Heart right ventricle (tissue), 16 donors: ENCODE measurements at regions not wholly inside any gene's neighbourhood (a gene's known extent, or its start where the extent isn't known, plus 50 kb on each side); places are given as distances from the start of the nearest gene placed in this dataset.
"Not testable (repeated sequence)": the region's sequence is repeated elsewhere in the genome, so short reads cannot be mapped to it uniquely, and the experiment has no call there.

ENCODE experiments used
- ATAC-seq, 8 donors: fragments of 200-7000 bp; cut with Tn5 transposase; one replicate each; pipeline ENCODE4 v1.9.1; 2020; ENCODE audit warnings: mild to moderate bottlenecking in 8 of 8, moderate library complexity in 8 of 8, moderate number of reproducible peaks in 1 of 8
- DNase-seq, 2 donors: peaks; one replicate each; pipeline ENCODE4 v3.0.0-alpha.2; 2020
- H3K27ac ChIP-seq, 10 donors: fragments of 200-600 bp; sonication (generic) in 2 of 10; one replicate each; pipeline versions ENCODE4 v1.5.0 to v1.8.0; 2020 to 2022; ENCODE audit warnings: mild to moderate bottlenecking in 3 of 10
- H3K27me3 ChIP-seq, 7 donors: fragments of 200-600 bp; one replicate each; pipeline ENCODE4 v1.8.0; 2021 to 2022; ENCODE audit warnings: mild to moderate bottlenecking in 2 of 7
- H3K36me3 ChIP-seq, 9 donors: fragments of 200-600 bp; sonication (generic) in 1 of 9; one replicate each; pipeline versions ENCODE4 v1.5.0 to v1.8.0; 2020 to 2022; ENCODE audit warnings: mild to moderate bottlenecking in 2 of 9
- H3K4me1 ChIP-seq, 9 donors: fragments of 200-600 bp; sonication (generic) in 1 of 9; one replicate each; pipeline versions ENCODE4 v1.5.0 to v1.8.0; 2020 to 2022; ENCODE audit warnings: mild to moderate bottlenecking in 4 of 9
- H3K4me3 ChIP-seq, 10 donors: fragments of 200-600 bp; sonication (generic) in 2 of 10; one replicate each; pipeline versions ENCODE4 v1.5.0 to v1.8.0; 2020 to 2022; ENCODE audit warnings: mild to moderate bottlenecking in 7 of 10, moderate library complexity in 2 of 10
- H3K9me3 ChIP-seq, 11 donors: fragments of 200-600 bp in 10 of 11; sonication (generic) in 2 of 11; one replicate each; pipeline versions ENCODE4 v1.5.0 to v1.8.0; 2013 to 2022; ENCODE audit warnings: mild to moderate bottlenecking in 2 of 11, control low read depth in 1 of 11, moderate library complexity in 1 of 11
- CTCF ChIP-seq, 9 donors: fragments of 200-600 bp; sonication (generic) in 2 of 9; IDR thresholded peaks; one replicate each; pipeline versions ENCODE4 v1.5.0 to v1.8.0; 2021 to 2022; ENCODE audit warnings: antibody characterized with exemption in 9 of 9, mild to moderate bottlenecking in 5 of 9, moderate library complexity in 1 of 9
- WGBS, 2 donors: extraction: QIAGEN DNeasy Blood & Tissue Kit; methylation state at CpG; one replicate each; pipeline ENCODE4 v1.1.7; 2013; ENCODE audit warnings: inconsistent platforms in 1 of 2; 5-methylcytosine and 5-hydroxymethylcytosine counted together
- intact Hi-C, 10 donors: fragments of 100-400 bp; cut with DNase I; formaldehyde crosslinking; loops; one replicate each; pipeline versions ENCODE4 v1.11.1 to v1.14.2; 2022
- microRNA-seq, 2 donors: library from miRNA; unstranded; fragments of <30 nt; microRNA quantifications; one replicate each; pipeline ENCODE4 v1.2.0, GENCODE V29; 2021
- donor health status: Arrhythmogenic right ventricular cardiomyopathy.
- donor health status: ischemic (EF 13 %, LVEDD 7.1; RV severe dilation, severe dysfunction).
- donor health status: healthy with polysubstance abuse.
- donor health status: DM: no; HTN: yes; CAD: no.
- donor health status: DM: no; HTN: no; CAD: no.
- donor health status: ischemic (EF 25% LVEDD 6.9; RV normal size, moderate dysfunction).
- donor health status: ischemic (EF 25% LVEDD 5.7; RV mildly dilated, moderate dysfunction).
- donor health status: healthy.
- donor health status: DM: yes; HTN: yes; CAD: no.
- donor health status: Ischemic cardiomyopathy.
- donor health status: ischemic (EF 35%, LVEDD 5.7; RV mildly dilated, moderate dysfunction).
- donor health status: nonischemic (EF 11% LVEDD 7.7; RV severe dilation, severe dysfunction).
- donor health status: DM: yes; HTN: yes; CAD: no.
- donor health status: PGD.
- donor health status: ischemic (EF 29% LVEDD 5.4; RV normal size, mild dysfunction).
- donor health status: nonischemic (EF 23%, LVEDD 6.1; RV moderate dilation, normal function).

- no peak for TF ChIP-seq CTCF (IDR thresholded peaks at IDR 0.05)
- intact Hi-C loops = no loop called here
- Histone ChIP-seq H3K27ac (no peak overlapping the region), H3K9me3 (peaks cover 0 to 33% (median 10%) of the 10 kb centered on the region in 11 donors), H3K36me3 (no peaks in the 10 kb centered on the region), H3K4me1 (no peaks in the 10 kb centered on the region), H3K27me3 (no peaks in the 10 kb centered on the region), H3K4me3 (no peak overlapping the region)
- DNase-seq (no peak), ATAC-seq (no peak)
- WGBS, 2 donors = 94 to 95% methylated on average over 3 of the region's 3 CpGs
These were observed 77.1 kb upstream of the MAN1A1 start for GRCh38 chr6:119426619-119427018.

GRCh38 chr6:119423996-119424395, 74.4 kb upstream of the MAN1A1 start:
- no peak for TF ChIP-seq CTCF (IDR thresholded peaks at IDR 0.05)
- 91 to 92% methylated on average over 5 of the region's 5 CpGs for WGBS, 2 donors
- no peaks in the 10 kb centered on the region for H3K27me3 ChIP-seq
- no peaks in the 10 kb centered on the region for H3K36me3 ChIP-seq
- H3K4me3 ChIP-seq = no peak overlapping the region
- ATAC-seq (no peak), DNase-seq (no peak)
- intact Hi-C loops = no loop called here
- peaks cover 0 to 55% (median 12%) of the 10 kb centered on the region in 11 donors for H3K9me3 ChIP-seq
- no peaks in the 10 kb centered on the region for H3K4me1 ChIP-seq
- no peak overlapping the region for H3K27ac ChIP-seq

GRCh38 chr6:119418084-119418483, 68.5 kb upstream of the MAN1A1 start:
- ATAC-seq, H3K27ac ChIP-seq, intact Hi-C loops, H3K4me3 ChIP-seq, H3K27me3 ChIP-seq, DNase-seq, H3K4me1 ChIP-seq, H3K36me3 ChIP-seq: not testable (repeated sequence)
- peaks cover 0 to 77% (median 26%) of the 10 kb centered on the region in 11 donors for H3K9me3 ChIP-seq
- WGBS, 2 donors = 80 to 85% methylated on average over 2 of the region's 2 CpGs

- TF ChIP-seq CTCF (IDR thresholded peaks at IDR 0.05) = no peak
- no peak overlapping the region for H3K4me3 ChIP-seq
- no peak overlapping the region for H3K27ac ChIP-seq
- DNase-seq = no peak
- 63 to 65% methylated on average over 4 of the region's 4 CpGs for WGBS, 2 donors
- intact Hi-C loops = no loop called here
- no peaks in the 10 kb centered on the region for H3K4me1 ChIP-seq
- no peak for ATAC-seq
- peaks cover 0 to 45% (median 5%) of the 10 kb centered on the region in 11 donors for H3K9me3 ChIP-seq
- no peaks in the 10 kb centered on the region for H3K36me3 ChIP-seq
- no peaks in the 10 kb centered on the region for H3K27me3 ChIP-seq
These were observed 57.6 kb upstream of the MAN1A1 start for GRCh38 chr6:119407156-119407555.

- peaks cover 0 to 43% (median 3%) of the 10 kb centered on the region in 11 donors for H3K9me3 ChIP-seq
- 72 to 79% methylated on average over 2 of the region's 2 CpGs for WGBS, 2 donors
- H3K36me3 ChIP-seq, H3K4me3 ChIP-seq, DNase-seq, H3K27me3 ChIP-seq, intact Hi-C loops, ATAC-seq, H3K4me1 ChIP-seq, H3K27ac ChIP-seq: not testable (repeated sequence)
These were observed 55.6 kb upstream of the MAN1A1 start for GRCh38 chr6:119405114-119405513.

Small RNA genes lying in the stretch of these regions (microRNA-seq; reads per million reads assigned to microRNA genes)
- gene MIR3144 = 0 reads per million in 2 donors
